H9 (cell line): ENCODE measurements at regions not wholly inside any gene's neighbourhood (a gene's known extent, or its start where the extent isn't known, plus 50 kb on each side); places are given as distances from the start of the nearest gene placed in this dataset.

Experiments used
- DNase-seq: peaks from one replicate; pipeline ENCODE4 v3.0.0-alpha.2; 2017
- H2AFZ ChIP-seq: one replicate; pipeline ENCODE4 v1.6.1; 2013; ENCODE audit warnings: mild to moderate bottlenecking, low read length, control low read depth, moderate library complexity
- H2AK5ac ChIP-seq: 2 replicates; pipeline ENCODE4 v1.6.1; 2013; ENCODE audit warnings: low read length, control low read depth, mixed read lengths; ENCODE audit not compliant: insufficient read length
- H2BK120ac ChIP-seq: one replicate; pipeline ENCODE4 v1.6.1; 2013; ENCODE audit warnings: low read depth, mild to moderate bottlenecking, low read length, control low read depth, inconsistent platforms; ENCODE audit not compliant: poor library complexity, severe bottlenecking
- H2BK12ac ChIP-seq: 2 replicates; pipeline ENCODE4 v1.6.1; 2013; ENCODE audit warnings: low read length, control low read depth, mixed read lengths, low read depth; ENCODE audit not compliant: insufficient read length
- H2BK15ac ChIP-seq: 2 replicates; pipeline ENCODE4 v1.6.1; 2013; ENCODE audit warnings: low read depth, low read length, control low read depth
- H2BK20ac ChIP-seq: one replicate; pipeline ENCODE4 v1.6.1; 2013; ENCODE audit warnings: low read depth, mild to moderate bottlenecking, low read length, control low read depth, inconsistent platforms; ENCODE audit not compliant: poor library complexity, severe bottlenecking
- H2BK5ac ChIP-seq: 2 replicates; pipeline ENCODE4 v1.6.1; 2013; ENCODE audit warnings: low read length, control low read depth, mixed read lengths; ENCODE audit not compliant: insufficient read length
- H3K14ac ChIP-seq: 2 replicates; pipeline ENCODE4 v1.6.1; 2013; ENCODE audit warnings: low read length, control low read depth; ENCODE audit not compliant: insufficient read depth
- H3K18ac ChIP-seq: 2 replicates; pipeline ENCODE4 v1.6.1; 2013; ENCODE audit warnings: low read depth, mild to moderate bottlenecking, mixed read lengths, low read length, control low read depth; ENCODE audit not compliant: insufficient read length
- H3K23ac ChIP-seq: 2 replicates; pipeline ENCODE4 v1.6.1; 2013; ENCODE audit warnings: low read length, control low read depth, mixed read lengths, low read depth; ENCODE audit not compliant: insufficient read length
- H3K23me2 ChIP-seq: 2 replicates; pipeline ENCODE4 v1.6.1; 2013; ENCODE audit warnings: low read depth, mild to moderate bottlenecking, mixed read lengths, low read length, control low read depth; ENCODE audit not compliant: insufficient read length, poor library complexity, severe bottlenecking
- H3K27ac ChIP-seq: 2 replicates; pipeline ENCODE4 v1.5.1; 2013; ENCODE audit warnings: low read length, control low read depth, mixed read lengths, low read depth; ENCODE audit not compliant: insufficient read length
- H3K27me3 ChIP-seq: 2 replicates; pipeline ENCODE4 v1.6.1; 2013; ENCODE audit warnings: low read length, control low read depth, inconsistent platforms; ENCODE audit not compliant: insufficient read depth
- H3K4ac ChIP-seq: 2 replicates; pipeline ENCODE4 v1.6.1; 2013; ENCODE audit warnings: low read depth, mild to moderate bottlenecking, control low read depth, inconsistent platforms, low read length, moderate library complexity
- H3K4me1 ChIP-seq: 2 replicates; pipeline ENCODE4 v1.6.1; 2013; ENCODE audit warnings: low read length, control low read depth, inconsistent platforms; ENCODE audit not compliant: insufficient read depth
- H3K4me2 ChIP-seq: 2 replicates; pipeline ENCODE4 v1.6.1; 2013; ENCODE audit warnings: low read length, control low read depth, mixed read lengths; ENCODE audit not compliant: insufficient read length, insufficient read depth
- H3K56ac ChIP-seq: 2 replicates; pipeline ENCODE4 v1.6.1; 2013; ENCODE audit warnings: low read depth, mild to moderate bottlenecking, mixed read lengths, low read length, control low read depth; ENCODE audit not compliant: insufficient read length
- H3K79me1 ChIP-seq: 2 replicates; pipeline ENCODE4 v1.6.1; 2013; ENCODE audit warnings: low read depth, mild to moderate bottlenecking, moderate library complexity, low read length, control low read depth, inconsistent platforms; ENCODE audit not compliant: insufficient read depth, poor library complexity, severe bottlenecking
- H3K79me2 ChIP-seq: 2 replicates; pipeline ENCODE4 v1.6.1; 2013; ENCODE audit warnings: low read length, control low read depth, inconsistent platforms; ENCODE audit not compliant: insufficient read depth
- H3K9ac ChIP-seq: 2 replicates; pipeline ENCODE4 v1.6.1; 2013; ENCODE audit warnings: low read length, control low read depth, mixed read lengths; ENCODE audit not compliant: insufficient read length; ENCODE audit errors: extremely low read depth
- H3K9me3 ChIP-seq: one replicate; pipeline ENCODE4 v1.6.1; 2013; ENCODE audit warnings: low read depth, low read length, inconsistent platforms; ENCODE audit not compliant: control insufficient read depth
- H3T11ph ChIP-seq: one replicate; pipeline ENCODE4 v1.6.1; 2013; ENCODE audit warnings: mild to moderate bottlenecking, low read length, control low read depth, inconsistent platforms
- H4K20me1 ChIP-seq: one replicate; pipeline ENCODE4 v1.6.1; 2013; ENCODE audit not compliant: control insufficient read depth, insufficient read length, insufficient read depth
- H4K5ac ChIP-seq: 2 replicates; pipeline ENCODE4 v1.6.1; 2013; ENCODE audit warnings: low read depth, mild to moderate bottlenecking, mixed read lengths, low read length, control low read depth; ENCODE audit not compliant: insufficient read length
- H4K8ac ChIP-seq: replicated peaks from 2 replicates; pipeline ENCODE4 v1.6.1; 2013; ENCODE audit warnings: low read length, control low read depth, mixed read lengths, low read depth; ENCODE audit not compliant: insufficient read length
- H4K91ac ChIP-seq: 2 replicates; pipeline ENCODE4 v1.6.1; 2013; ENCODE audit warnings: low read depth, mild to moderate bottlenecking, moderate library complexity, mixed read lengths, low read length, control low read depth; ENCODE audit not compliant: insufficient read length
- H3K27ac Mint-ChIP-seq, 3 experiments: 2 replicates in 2 of 3; 3 replicates in 1 of 3; pipeline ENCODE4 v1.8.0; 2020 to 2021; ENCODE audit warnings: mixed read lengths in 3 of 3, mild to moderate bottlenecking in 1 of 3, moderate library complexity in 1 of 3
- H3K27me3 Mint-ChIP-seq: 2 replicates; pipeline ENCODE4 v1.8.0; 2021; ENCODE audit warnings: low read depth, mild to moderate bottlenecking, moderate library complexity, mixed read lengths
- H3K36me3 Mint-ChIP-seq, 3 experiments: 2 replicates in 2 of 3; 3 replicates in 1 of 3; pipeline ENCODE4 v1.8.0; 2020 to 2021; ENCODE audit warnings: low read depth in 3 of 3, mixed read lengths in 3 of 3; ENCODE audit not compliant: insufficient read depth in 1 of 3
- H3K4me1 Mint-ChIP-seq, 2 experiments: 2 replicates each; pipeline ENCODE4 v1.8.0; 2020; ENCODE audit warnings: mixed read lengths in 2 of 2
- H3K4me3 Mint-ChIP-seq, 2 experiments: 2 replicates in 1 of 2; 3 replicates in 1 of 2; pipeline ENCODE4 v1.8.0; 2020 to 2021; ENCODE audit warnings: mild to moderate bottlenecking in 2 of 2, mixed read lengths in 2 of 2, moderate library complexity in 1 of 2
- H3K9me3 Mint-ChIP-seq, 2 experiments: 2 replicates in 1 of 2; 3 replicates in 1 of 2; pipeline ENCODE4 v1.8.0; 2020; ENCODE audit warnings: mild to moderate bottlenecking in 2 of 2, mixed read lengths in 2 of 2, moderate library complexity in 1 of 2
- whole genome bisulfite sequencing: extraction: QIAGEN DNeasy Blood & Tissue Kit; methylation state at CpG from one replicate; pipeline ENCODE4 v1.1.7; 2013; ENCODE audit warnings: missing lambda C conversion rate, low lambda C conversion rate, mixed read lengths; ENCODE audit not compliant: insufficient read length; ENCODE audit errors: extremely low coverage; 5-methylcytosine and 5-hydroxymethylcytosine counted together
- TF ChIP-seq, protein P1 (sequence below): fragments of 200-600 bp; sonication (generic); conservative IDR thresholded peaks from 3 replicates; pipeline ENCODE4 v1.8.0; 2021; ENCODE audit warnings: antibody characterized with exemption, mild to moderate bottlenecking

DNA sequence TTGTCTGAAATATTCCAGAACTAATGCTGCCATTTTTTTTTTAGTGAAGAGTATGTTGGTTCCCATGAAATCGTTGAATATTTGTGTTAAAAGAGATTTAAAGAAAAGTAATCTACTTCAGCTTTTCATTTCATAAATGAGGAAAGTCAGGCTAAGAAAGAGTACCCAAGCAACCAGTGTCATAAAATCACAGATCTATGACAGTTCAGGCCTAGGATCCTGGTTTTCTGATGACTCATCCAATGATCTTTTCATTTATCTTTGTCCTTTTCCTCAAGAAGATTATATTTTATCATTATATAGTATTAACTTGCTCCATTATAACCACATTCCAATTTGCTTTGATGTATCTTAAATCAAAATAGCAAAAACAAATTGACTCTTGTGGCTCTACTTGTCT, 139.4 kb upstream of the HCCS start:
- Histone ChIP-seq H3K9me3 (no peaks in the 10 kb centered on the region), H2AFZ (no peak overlapping the region), H3T11ph (no peak overlapping the region), H2BK20ac (no peak overlapping the region), H4K8ac (no peak overlapping the region), H3K4ac (no peak overlapping the region), H3K23me2 (no peaks in the 10 kb centered on the region), H4K5ac (no peak overlapping the region), H2AK5ac (no peak overlapping the region), H3K79me1 (no peaks in the 10 kb centered on the region), H4K20me1 (no peaks in the 10 kb centered on the region), H2BK5ac (no peak overlapping the region), H2BK12ac (no peak overlapping the region), H3K23ac (no peak overlapping the region), H3K18ac (no peak overlapping the region), H3K27ac (no peak overlapping the region), H2BK15ac (no peak overlapping the region), H3K56ac (no peak overlapping the region), H3K27me3 (no peaks in the 10 kb centered on the region), H3K4me1 (no peaks in the 10 kb centered on the region), H3K14ac (no peak overlapping the region), H4K91ac (no peak overlapping the region), H3K79me2 (no peaks in the 10 kb centered on the region), H3K9ac (no peak overlapping the region), H2BK120ac (no peak overlapping the region), H3K4me2 (no peak overlapping the region)
- WGBS: no CpG with 5 or more reads among the region's 1 CpG
- DNase-seq: no peak
- Mint-ChIP-seq H3K4me3 (no peak overlapping the region), H3K9me3 (peaks cover 32 to 36% of the 10 kb centered on the region in 2 experiments), H3K36me3 (no peaks in the 10 kb centered on the region; a peak in 1 of 7 replicates), H3K27me3 (no peaks in the 10 kb centered on the region), H3K27ac (no peak overlapping the region), H3K4me1 (peaks cover 0 to 5% of the 10 kb centered on the region in 2 experiments; a peak in 2 of 4 replicates)
- TF ChIP-seq, protein P1, sequence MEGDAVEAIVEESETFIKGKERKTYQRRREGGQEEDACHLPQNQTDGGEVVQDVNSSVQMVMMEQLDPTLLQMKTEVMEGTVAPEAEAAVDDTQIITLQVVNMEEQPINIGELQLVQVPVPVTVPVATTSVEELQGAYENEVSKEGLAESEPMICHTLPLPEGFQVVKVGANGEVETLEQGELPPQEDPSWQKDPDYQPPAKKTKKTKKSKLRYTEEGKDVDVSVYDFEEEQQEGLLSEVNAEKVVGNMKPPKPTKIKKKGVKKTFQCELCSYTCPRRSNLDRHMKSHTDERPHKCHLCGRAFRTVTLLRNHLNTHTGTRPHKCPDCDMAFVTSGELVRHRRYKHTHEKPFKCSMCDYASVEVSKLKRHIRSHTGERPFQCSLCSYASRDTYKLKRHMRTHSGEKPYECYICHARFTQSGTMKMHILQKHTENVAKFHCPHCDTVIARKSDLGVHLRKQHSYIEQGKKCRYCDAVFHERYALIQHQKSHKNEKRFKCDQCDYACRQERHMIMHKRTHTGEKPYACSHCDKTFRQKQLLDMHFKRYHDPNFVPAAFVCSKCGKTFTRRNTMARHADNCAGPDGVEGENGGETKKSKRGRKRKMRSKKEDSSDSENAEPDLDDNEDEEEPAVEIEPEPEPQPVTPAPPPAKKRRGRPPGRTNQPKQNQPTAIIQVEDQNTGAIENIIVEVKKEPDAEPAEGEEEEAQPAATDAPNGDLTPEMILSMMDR: no peak
